ENCODE measurements at regions not wholly inside any gene's neighbourhood (a gene's known extent, or its start where the extent isn't known, plus 50 kb on each side); places are given as distances from the start of the nearest gene placed in this dataset.

- TF ChIP-seq CTCF (conservative IDR thresholded peaks at IDR 0.05) (no peak), ZFX (IDR thresholded peaks at IDR 0.05) (no peak)
These were observed 285.1 kb upstream of the PROX1 start for GRCh38 chr1:213702703-213703102.
